Sigmoid colon (tissue), 4 donors: ENCODE measurements at regions not wholly inside any gene's neighbourhood (a gene's known extent, or its start where the extent isn't known, plus 50 kb on each side); places are given as distances from the start of the nearest gene placed in this dataset.

Experiments
- CTCF ChIP-seq, 4 experiments: fragments of 450-650 bp in 3 of 4; fragments of 200-600 bp in 1 of 4; IDR thresholded peaks; one replicate each; pipeline ENCODE4 v1.5.1; 2016 to 2019; ENCODE audit warnings: antibody characterized with exemption in 4 of 4, mild to moderate bottlenecking in 3 of 4, moderate library complexity in 2 of 4
- POLR2A ChIP-seq, 2 donors: fragments of 450-650 bp; IDR thresholded peaks; one replicate each; pipeline ENCODE4 v1.6.1; 2016; ENCODE audit warnings: antibody characterized with exemption in 2 of 2, mild to moderate bottlenecking in 2 of 2, moderate library complexity in 2 of 2
- POLR2AphosphoS5 ChIP-seq, 4 donors: sonication (generic); formaldehyde crosslinking; IDR thresholded peaks; one replicate each; pipeline ENCODE4 v1.6.1; 2017; ENCODE audit warnings: antibody characterized with exemption in 4 of 4

- TF ChIP-seq CTCF (IDR thresholded peaks at IDR 0.05) (no peak), POLR2A (IDR thresholded peaks at IDR 0.05) (no peak), POLR2AphosphoS5 (IDR thresholded peaks at IDR 0.05) (no peak)
Observed at GRCh38 chr2:237154884-237155851, 69.5 kb downstream of the COPS8 start.
